GM04504 (cell line): ENCODE measurements at regions not wholly inside any gene's neighbourhood (a gene's known extent, or its start where the extent isn't known, plus 50 kb on each side); places are given as distances from the start of the nearest gene placed in this dataset.

Experiments
- DNase-seq: peaks from one replicate; pipeline ENCODE4 v3.0.0-alpha.2; 2012; ENCODE audit warnings: low read depth

DNA sequence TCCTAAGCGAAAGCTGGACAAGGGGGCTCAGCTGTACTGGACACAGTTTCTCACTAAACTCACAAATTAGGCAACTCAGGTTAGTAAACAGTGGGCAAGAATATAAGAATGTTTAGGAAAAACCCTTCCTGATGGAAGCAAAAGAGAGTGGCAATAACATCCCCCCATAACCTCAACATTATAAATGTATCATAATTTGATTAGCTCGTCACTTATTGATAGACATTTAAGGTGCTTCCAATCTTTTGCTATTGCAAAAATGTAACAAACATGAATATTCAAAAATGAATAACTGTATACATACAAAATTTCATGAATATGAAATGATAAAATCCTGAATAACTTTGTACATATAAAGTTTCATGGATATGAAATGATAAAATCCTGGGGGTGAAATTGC is 415.7 kb downstream of the EPM2A start:
- no peak for DNase-seq

DNA sequence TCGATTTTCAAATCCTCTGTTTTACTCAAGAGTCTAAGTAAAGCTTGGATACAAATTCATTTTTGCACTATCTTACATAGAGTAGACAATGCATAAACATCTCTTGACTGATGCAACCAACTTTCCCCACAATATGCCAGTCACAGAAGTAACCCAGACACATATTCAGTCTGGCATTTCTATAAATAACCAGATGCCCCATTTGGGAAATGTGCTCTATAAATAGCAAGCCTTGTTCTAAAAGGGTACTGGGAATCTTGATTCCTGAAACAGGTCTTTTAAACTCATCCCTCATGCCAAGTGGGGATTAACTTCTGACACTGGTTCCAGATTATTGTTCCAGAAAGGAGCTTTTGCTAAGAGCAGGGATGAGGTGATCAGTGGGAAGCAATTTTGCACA is 411.7 kb downstream of the EPM2A start:
- DNase-seq = no peak

DNA sequence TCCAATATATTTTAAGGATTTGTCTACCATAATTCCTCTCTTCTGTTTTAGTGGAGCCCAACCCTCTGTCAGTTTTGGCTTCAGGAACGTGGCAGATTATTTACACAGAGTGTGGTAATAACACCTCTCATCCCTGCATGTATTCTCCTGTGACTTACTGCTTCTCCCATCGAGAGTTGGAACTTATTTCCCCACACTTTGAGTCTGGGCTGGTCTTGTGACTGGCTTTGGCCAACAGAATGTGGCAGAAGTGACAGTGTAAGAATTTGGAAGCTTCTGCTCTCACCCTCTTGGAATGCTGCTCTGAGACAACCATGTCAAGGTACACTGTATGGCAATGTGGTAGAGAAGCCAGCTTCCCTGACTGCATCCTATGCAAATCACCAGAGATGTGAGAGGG is 407.7 kb downstream of the EPM2A start:
- no peak for DNase-seq

DNA sequence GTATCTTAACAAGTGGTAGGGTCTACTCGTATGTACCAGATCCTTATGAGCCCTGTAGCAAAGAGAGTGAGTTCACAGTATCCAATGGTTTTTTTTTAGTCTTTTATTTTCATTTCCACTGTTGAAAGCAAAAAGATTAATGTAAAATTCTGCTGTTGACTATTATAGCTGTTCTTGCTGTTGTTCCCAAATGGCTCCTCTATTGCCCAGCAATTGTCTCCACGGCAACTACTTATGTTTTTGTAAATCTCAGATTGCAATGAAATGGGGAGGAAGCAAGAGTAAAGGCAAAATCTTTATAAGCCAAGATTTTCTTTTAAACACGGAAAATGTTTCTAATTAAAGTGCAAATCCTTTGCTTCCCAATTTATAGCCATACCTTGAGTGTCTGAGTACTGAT is 406.1 kb downstream of the EPM2A start:
- DNase-seq = no peak

DNA sequence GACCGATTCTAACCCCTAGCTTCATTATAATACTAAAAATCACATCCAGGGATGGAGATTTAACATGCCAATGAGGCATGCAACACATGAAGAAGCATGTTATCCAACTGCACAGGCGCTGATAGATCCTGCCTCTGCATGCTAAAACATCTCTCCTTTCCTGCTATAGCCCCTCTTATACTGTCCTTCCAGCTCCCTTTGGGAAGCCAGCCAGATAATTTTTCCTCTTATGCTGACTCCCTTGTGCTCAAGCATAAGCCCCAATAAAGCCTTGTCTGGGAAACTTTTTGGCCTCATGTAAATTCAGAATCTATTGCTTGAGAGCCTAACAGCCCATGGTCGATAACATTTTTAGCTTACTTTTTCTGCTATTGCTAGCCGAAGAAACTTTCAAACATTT is 404.3 kb downstream of the EPM2A start:
- DNase-seq = no peak

DNA sequence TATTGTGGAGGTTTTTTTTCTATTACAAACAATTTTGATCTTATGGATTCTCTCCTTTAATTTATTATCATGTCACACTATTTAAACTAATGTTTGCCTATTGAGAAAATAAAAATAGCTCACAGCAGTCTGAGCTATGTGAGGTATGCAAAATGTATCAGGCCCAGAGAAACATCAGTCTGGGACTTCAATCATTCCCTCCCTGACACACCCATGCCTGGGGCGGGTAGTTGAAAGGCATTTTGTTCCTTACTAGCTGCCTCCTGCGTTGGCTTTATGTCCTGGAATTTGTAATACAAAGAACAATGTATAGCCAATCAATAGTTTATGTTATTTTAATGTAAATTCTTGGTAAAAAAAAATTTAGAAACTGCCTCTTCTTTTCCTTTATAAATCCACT is 403.3 kb downstream of the EPM2A start:
- no peak for DNase-seq

DNA sequence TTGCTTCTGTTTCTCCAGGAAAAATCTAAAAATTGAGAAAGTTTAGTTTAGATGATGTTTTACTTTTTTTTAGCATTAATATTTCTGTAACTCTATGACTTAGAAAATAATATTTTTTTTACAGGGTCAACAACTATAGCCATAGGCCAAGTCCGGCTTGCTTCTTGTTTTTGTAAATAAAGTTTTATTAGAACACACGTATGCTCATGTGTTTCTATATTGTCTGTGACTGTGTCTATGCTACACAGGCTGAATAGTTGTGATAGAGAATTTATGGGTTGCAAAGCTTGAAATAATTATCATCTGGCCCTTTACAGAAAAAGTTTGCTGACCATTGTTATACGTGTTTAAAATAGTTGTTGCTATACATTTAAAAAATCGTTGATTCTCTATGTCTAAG is 399.2 kb downstream of the EPM2A start:
- no peak for DNase-seq

DNA sequence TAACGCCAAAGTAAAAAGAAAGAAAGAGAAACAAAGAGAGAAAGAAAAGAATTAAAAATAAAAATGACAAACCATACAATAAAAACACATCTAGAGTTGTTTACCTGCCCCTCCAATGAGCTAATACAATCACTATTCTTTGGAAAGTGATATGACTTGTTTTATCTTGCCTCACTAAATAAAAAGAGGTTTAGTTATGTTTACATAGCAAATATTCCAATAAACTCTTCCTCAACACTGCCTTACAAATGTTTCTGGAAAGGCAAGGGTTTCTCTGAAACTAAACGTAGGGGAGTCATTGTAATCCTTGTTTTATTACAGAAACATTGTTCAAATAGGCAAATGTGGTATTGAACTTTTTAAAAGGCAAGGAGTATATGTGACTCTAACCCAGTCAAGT is 396.2 kb downstream of the EPM2A start:
- DNase-seq = no peak

DNA sequence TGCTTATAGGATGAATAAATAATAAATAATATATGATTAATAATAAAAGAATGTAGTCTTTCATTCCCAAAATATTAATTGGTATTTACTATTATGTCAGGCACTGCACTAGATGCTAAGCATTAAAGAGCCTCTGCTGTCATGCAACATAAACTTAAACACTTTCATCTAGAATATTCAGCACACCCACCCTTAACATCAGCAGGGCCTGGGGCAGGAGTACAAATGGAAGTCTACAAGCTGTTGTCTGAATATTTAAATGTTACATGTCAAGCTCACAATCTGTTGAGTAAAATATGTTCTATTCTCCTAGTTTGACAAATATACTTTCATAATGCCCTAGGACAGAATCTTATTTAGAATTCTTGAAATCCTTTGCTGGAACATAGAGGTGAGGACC is 395.1 kb downstream of the EPM2A start:
- DNase-seq = no peak

DNA sequence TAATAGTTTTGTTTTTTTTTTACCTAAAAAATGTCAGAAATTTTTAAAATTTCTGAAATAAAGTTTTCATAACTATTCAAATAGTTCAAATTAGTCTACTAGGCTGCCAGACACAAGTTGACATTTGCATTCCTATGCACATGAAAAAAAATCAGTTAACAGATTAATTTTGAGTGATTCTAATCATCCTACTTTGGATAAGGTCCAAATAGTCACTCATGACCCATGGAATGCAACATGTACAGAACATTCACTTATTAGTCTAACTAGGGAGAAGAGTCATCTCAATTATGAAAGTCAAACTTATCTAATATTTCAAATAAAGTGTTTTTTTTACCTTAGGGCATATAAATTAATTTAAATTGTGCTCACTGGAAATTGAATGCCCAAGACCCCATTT is 390.2 kb downstream of the EPM2A start:
- no peak for DNase-seq

DNA sequence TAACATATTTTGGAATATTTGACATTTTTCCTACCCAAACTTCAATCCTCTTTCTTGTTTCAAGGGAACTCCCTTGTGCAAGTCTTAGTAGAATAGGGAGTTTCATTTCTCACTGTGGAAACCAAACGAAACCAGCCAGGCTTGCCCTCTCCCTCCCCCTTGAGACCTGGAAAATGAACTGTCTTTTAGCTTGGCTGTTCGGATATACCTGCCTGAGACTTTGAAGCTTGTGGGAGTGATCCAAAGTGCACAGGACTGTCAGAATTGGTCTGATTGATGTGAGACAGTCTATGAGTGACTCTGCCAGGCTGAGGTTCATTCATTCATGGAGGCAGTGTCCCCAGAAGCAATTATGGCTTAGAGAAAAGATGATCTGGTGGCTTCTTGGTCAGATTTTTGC is 388.1 kb downstream of the EPM2A start:
- DNase-seq = no peak

DNA sequence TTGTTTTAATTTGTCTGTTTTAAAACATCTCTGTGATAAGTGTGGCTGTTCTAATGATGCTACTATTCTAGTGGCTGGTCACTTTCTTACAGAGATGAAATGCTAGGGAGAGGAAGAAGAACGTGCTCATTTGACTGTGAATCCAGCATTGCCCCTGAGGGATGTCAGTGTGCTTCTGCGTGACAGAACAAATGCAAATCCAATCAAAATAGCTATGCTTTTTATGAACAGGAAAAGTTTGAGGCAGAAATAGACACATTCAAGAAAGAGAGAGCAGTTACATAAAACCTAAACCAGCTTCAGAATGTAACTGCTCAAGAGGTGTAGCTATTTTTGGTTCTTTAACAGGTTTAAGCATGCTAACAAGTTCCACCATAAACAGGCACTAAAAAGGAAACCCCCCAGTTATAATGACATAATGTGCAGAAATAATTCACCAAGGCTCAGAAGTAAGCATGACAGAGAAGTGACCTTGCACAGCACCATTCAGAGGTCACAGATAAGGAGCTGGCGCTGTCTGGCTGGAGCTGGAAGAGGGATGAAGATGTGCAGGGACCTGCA is 385.3 kb downstream of the EPM2A start:
- DNase-seq = no peak

DNA sequence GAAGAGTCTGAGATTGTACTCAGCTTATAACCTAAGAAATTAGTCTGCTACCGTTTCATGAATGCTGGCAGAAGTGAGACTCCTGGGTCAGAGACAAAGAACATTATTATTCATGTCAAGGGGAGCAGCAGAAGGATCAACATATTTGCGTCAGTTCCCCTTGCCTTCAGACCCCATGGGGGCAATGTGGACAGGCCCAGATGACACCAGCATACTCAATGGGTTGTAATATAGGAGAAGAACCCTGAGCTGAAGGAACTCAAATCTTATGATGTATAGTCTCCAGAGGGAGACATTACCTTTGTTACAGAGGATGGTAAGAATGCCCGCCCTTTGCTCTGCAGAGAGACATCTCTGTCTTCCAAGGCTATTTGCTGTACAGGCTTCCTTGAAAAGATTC is 384.4 kb downstream of the EPM2A start:
- no peak for DNase-seq

DNA sequence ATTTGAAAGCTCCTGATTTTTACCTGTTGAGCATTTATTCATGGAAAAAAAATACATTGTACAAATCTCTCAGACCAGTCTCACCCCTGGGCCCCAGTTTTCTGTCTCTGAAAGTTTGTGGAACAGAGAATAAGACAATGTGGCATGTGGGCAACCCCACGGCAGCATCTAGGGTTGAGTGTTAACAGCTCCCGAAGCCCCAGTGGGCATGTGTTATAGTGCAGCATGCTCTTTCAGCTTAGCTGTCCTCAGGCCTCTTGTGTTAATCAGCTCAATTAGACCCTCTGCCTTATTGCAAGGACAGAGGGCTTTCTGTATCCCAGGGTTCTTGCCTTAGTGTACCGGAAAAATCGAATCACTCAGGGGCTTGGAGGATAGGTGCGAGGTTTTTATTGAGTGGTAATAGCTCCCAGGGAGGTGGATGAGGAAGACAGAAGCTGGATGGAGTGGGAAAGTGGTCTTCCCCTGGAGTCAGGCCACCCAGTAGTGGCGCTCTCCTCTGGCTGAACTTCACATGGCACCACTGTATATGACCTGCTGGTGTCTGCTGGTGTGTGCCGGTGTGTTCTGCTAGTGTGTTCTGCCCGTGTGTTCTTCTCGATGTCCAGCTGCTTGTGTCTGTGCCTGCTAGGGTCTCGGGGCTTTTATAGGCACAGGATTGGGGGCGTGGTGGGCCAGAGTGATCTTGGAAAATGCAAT is 382.8 kb downstream of the EPM2A start:
- DNase-seq = no peak

DNA sequence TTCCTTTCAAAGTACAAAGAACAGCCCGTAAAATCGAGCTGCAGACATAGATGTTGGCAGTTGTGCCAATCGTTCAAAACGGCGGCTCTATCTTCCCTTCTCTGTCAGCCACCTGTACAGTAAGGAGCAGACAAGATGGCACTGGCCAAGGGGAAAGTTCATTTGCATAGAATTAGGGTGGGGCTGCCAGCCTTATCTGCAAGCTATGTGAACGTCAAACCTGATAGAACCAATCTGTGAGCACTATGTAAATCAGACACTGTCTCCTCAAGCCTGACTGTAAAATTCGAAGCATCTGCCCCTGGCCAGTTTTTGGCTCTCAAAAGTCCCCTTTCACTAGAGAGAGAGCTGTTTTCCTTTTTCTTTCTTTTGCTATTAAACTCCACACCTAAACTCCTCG is 374.5 kb downstream of the EPM2A start:
- DNase-seq = no peak

DNA sequence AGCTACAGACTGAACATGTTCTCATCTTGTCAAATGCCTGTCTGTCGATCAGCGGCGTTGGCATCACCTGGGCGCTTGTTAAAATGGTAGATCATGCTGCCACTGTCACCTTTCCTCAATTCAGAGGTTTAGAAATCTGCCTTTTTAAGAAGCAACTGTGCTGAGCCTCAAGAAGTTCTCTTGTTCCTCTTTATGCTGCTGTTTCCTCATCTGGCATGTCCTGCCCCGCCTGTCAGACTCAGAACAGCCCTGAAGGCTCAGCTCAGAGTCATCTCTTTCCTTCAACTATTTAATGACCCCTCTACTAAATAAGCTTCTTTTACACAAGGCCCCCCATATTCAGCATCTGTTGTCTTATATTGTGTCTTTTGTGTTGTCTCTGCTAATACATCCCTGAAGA is 368.2 kb downstream of the EPM2A start:
- DNase-seq = no peak

DNA sequence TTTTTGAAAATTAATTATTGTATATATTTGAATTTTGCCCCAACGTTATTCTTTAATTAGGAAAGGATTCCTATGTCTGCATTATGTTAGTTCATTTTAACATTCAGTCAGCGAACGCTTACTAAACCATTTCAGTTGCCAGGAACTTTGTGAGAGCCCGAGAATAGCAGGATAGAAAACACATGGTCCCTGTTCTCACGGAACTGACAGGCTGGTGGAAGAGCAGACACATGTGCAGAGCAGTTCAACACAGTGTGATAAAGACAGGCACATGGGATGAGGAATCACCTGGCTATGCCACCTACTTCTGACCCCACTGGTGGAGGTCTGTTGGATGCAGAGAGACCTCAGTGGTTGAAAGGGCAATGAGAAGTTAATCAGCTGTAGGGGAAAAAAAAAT is 367.2 kb downstream of the EPM2A start:
- peak; percentile 8 for DNase-seq

DNA sequence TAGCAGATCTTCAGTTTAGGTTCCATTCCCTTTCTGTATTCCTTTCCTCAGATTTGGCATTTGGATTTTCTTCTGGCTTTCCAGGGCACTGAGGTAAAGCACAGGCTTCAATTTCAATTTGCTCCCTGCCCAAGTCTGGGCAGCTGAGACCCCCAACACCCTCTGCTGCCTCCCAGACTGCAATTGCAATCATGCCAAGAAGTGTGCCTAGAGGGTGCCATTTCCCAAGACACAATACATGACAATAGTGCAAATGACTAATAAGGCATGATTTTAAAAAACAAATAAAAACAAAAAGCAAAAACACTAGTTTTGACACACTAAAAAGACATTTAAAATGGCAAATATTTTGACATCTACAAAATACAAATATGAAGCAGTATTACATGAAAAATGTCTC is 364.8 kb downstream of the EPM2A start:
- DNase-seq = no peak

DNA sequence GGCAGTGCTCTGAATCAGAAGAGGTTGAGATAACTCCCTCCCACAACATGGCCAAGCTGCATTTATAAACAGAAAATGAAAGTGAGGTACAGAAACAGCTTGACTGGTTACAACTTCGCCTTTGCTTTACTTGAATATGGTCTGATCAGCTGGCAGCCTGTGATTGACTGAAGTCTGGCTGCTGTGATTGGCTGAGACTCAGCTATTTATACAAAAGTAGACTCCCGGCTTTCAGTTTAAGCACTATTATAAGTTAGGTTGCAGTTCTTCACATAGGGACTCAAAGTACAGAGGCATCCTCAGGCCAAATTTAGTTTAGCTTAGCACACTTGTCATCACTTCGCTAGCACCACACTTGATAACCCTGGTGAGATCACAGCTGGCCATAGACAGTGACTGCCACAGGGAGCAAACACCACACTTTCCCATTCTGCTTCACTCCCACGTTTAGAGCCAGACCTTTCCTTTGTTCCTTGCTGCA is 362.6 kb downstream of the EPM2A start:
- peak; percentile 17 for DNase-seq

DNA sequence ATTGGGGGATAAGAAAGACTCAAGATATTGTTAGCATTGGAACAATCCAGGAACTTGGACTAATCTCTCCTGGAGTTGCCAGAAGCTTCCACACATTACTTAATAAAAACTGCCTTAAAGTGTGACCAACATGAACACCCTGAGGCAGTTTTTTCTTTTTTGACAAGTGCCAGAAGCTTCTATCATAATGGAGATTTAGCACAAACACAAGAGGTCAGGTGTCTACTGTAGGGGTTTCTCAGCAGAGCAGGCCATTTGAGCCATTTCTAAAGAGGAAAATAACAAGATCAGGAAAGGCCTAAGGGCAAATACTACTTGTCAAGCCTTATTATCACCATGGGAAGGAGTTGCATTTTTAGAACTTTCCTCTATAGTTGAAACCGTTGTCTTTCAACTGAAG is 361.5 kb downstream of the EPM2A start:
- DNase-seq = no peak

DNA sequence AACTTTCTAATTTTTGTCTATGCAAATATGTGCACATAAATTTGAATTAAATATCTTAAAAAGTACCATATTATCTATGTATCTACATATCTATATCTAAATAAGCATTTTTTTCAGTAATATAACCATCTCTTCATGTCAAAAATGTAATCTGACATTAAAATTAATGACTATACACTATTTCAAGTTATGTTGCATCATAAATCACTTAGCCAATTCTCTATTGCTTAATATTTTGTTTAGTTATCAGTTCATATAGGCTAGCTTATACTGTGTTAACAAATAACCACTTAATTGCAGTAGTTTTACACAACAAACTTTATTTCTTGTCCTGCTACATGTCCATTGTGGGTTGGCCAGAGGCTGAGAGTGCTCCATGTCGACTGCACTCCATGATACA is 360.8 kb downstream of the EPM2A start:
- no peak for DNase-seq

DNA sequence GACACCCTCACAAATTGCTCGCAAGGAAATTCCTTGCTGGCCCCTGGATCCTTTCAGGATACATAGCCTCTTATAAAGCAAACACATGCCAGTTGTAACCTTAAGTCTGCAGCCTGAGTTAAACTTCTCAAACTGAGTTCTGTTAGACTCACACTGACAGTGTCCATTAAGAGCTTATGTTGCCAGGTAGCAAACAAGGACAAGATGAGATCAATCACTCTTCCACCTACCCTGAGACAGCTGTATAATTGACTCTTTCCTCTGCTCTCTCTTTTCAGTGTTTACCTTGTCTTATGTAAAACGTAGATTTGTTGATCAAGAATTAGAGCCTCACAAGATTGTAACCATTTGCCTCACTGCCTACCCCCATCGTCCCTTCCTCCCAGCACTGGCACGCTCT is 359.8 kb downstream of the EPM2A start:
- no peak for DNase-seq

DNA sequence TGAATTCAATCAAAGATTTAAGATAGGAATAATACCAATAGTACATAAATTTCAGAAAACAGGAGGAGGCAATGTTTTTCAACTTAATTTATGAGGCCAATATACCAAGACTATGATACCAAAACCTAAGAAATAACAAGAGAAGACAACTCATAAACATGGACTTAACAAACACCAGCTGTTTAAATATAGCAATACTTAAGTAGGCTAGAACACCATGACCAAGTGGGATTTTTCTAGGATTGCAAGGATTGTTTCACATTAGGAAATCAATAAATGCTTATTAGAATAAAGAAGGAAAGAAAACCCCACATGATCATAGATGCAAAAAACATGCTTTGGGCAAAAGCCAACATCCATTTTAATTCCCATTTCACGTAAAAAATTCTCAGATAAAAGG is 355.1 kb downstream of the EPM2A start:
- no peak for DNase-seq

DNA sequence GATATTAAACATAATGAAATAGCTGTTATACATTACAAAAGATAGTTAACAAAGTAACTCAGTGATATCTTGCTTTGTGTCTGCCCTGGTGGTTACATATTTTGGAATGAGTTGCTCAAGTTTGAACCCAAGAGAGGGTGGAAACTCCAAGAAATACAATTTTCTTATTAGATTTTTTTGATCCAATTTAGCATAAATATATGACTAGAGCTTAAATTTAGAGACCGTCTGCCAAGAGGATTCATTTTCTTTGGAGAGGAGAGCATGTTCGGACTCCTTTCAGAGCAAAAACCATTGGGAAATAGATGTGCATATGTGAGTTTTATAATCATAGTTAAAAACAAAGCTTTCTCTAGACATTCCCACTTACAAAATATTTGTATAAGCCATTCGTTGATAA is 353.4 kb downstream of the EPM2A start:
- DNase-seq = no peak
